ENCODE measurements at regions not wholly inside any gene's neighbourhood (a gene's known extent, or its start where the extent isn't known, plus 50 kb on each side); places are given as distances from the start of the nearest gene placed in this dataset.

DNA sequence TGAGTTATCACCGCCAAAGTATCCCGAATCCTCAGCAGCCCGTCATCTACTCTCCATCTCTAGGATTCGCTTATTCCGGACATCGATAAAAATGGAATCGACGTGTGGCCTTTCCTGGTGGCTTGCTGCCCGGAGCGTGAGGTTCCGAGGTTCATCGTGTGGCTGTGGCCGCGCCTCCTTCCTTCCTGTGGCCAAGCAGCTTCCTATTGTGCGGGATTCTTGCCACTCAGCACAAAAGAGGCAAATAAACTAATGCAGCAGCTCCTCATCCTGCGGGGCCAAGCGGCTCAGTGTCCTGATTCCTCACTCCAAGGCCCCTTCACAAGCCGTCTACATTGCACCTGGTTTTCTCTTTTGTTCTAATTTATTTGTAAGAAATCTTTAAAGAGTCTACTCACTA is 800.9 kb downstream of the CDH9 start:
- Histone ChIP-seq H3K4me3 (replicated peaks in 1 of 3; ENCODE audit: insufficient read depth in 1 of 3, low read depth in 1 of 3, low read length in 3 of 3) (no peak overlapping the region), H3K36me3 (ENCODE audit: control insufficient read depth in 2 of 2, extremely low read depth in 1 of 2, insufficient read depth in 2 of 2, low read length in 2 of 2) (no peaks in the 10 kb centered on the region), H4K20me1 (replicated peaks; ENCODE audit: control insufficient read depth, extremely low read depth, insufficient read depth, low read length) (no peaks in the 10 kb centered on the region), H3K4me1 (ENCODE audit: control insufficient read depth, extremely low read depth, insufficient read depth, low read length) (no peaks in the 10 kb centered on the region), H3K79me2 (ENCODE audit: control insufficient read depth, insufficient read depth, low read length) (no peaks in the 10 kb centered on the region), H3K9ac (replicated peaks; ENCODE audit: extremely low read depth, insufficient read depth, low read length) (no peak overlapping the region), H3K4me2 (ENCODE audit: insufficient read depth, low read length) (no peak overlapping the region), H2AFZ (ENCODE audit: low read depth, low read length) (no peak overlapping the region), H3K9me1 (replicated peaks; ENCODE audit: control insufficient read depth, extremely low read depth, insufficient read depth, low read length) (no peaks in the 10 kb centered on the region), H3K27ac (ENCODE audit: insufficient read depth, low read depth, low read length) (no peak overlapping the region), H3K9me3 (replicated peaks; ENCODE audit: control insufficient read depth, insufficient read depth, low read length) (no peaks in the 10 kb centered on the region), H3K27me3 (ENCODE audit: control insufficient read depth in 2 of 2, insufficient read depth in 2 of 2, low read length in 2 of 2) (no peaks in the 10 kb centered on the region)
- POLR2A ChIA-PET = no interaction called here
- CTCF ChIA-PET = no interaction called here
- intact Hi-C loops (cut with micrococcal nuclease) = no loop called here
- FAIRE-seq = no peak
- no TSS peak for BruUV-seq (replicated peaks)
- dilution Hi-C loops (cut with MboI; ENCODE audit: extremely low pct_ligation_motif_present, low sequenced_read_pairs) = no loop called here
- TF ChIP-seq FOS (IDR thresholded peaks at IDR 0.05; ENCODE audit: borderline replicate concordance, insufficient read depth, low read length) = no peak
- no peak for TF ChIP-seq JUN (IDR thresholded peaks at IDR 0.05; ENCODE audit: borderline replicate concordance, insufficient read depth, insufficient read length, low read depth)
- TF ChIP-seq, protein P1, sequence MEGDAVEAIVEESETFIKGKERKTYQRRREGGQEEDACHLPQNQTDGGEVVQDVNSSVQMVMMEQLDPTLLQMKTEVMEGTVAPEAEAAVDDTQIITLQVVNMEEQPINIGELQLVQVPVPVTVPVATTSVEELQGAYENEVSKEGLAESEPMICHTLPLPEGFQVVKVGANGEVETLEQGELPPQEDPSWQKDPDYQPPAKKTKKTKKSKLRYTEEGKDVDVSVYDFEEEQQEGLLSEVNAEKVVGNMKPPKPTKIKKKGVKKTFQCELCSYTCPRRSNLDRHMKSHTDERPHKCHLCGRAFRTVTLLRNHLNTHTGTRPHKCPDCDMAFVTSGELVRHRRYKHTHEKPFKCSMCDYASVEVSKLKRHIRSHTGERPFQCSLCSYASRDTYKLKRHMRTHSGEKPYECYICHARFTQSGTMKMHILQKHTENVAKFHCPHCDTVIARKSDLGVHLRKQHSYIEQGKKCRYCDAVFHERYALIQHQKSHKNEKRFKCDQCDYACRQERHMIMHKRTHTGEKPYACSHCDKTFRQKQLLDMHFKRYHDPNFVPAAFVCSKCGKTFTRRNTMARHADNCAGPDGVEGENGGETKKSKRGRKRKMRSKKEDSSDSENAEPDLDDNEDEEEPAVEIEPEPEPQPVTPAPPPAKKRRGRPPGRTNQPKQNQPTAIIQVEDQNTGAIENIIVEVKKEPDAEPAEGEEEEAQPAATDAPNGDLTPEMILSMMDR (IDR thresholded peaks at IDR 0.05; ENCODE audit: extremely low read depth in 1 of 2, insufficient read depth in 1 of 2, low read depth in 1 of 2, low read length in 2 of 2) = no peak
- TF ChIP-seq GATA2 (IDR thresholded peaks at IDR 0.05; ENCODE audit: insufficient read depth, insufficient read length, low read depth, low read length) = no peak
- TF ChIP-seq EZH2 (IDR thresholded peaks at IDR 0.05; ENCODE audit: borderline replicate concordance, low read depth, low read length, severe bottlenecking) = no peak
- no peak for TF ChIP-seq POLR2AphosphoS5 (IDR thresholded peaks at IDR 0.05; ENCODE audit: insufficient read depth, low read depth, low read length)
- TF ChIP-seq MYC (IDR thresholded peaks at IDR 0.05; ENCODE audit: low read depth, low read length) = no peak
- TF ChIP-seq, protein P2, sequence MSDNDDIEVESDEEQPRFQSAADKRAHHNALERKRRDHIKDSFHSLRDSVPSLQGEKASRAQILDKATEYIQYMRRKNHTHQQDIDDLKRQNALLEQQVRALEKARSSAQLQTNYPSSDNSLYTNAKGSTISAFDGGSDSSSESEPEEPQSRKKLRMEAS (IDR thresholded peaks at IDR 0.05; ENCODE audit: insufficient read depth, insufficient read length) = no peak
- TF ChIP-seq POLR2A (IDR thresholded peaks at IDR 0.05; ENCODE audit: low read depth, low read length) = no peak
- no peak for DNase-seq (ENCODE audit: low read depth, low spot score)
